Lower lobe of right lung (tissue), 2 donors: ENCODE measurements at regions not wholly inside any gene's neighbourhood (a gene's known extent, or its start where the extent isn't known, plus 50 kb on each side); places are given as distances from the start of the nearest gene placed in this dataset.
"Not testable (repeated sequence)": the region's sequence is repeated elsewhere in the genome, so short reads cannot be mapped to it uniquely, and the experiment has no call there.

Experiments
- ATAC-seq, 2 donors: fragments of 200-7000 bp; cut with Tn5 transposase; one replicate each; pipeline ENCODE4 v1.9.1; 2020 to 2022; ENCODE audit warnings: mild to moderate bottlenecking in 2 of 2, moderate library complexity in 2 of 2
- DNase-seq: peaks from one replicate; pipeline ENCODE4 v3.0.0-alpha.2; 2020
- H3K27ac ChIP-seq: fragments of 200-600 bp; one replicate; pipeline ENCODE4 v1.8.0; 2022
- H3K27me3 ChIP-seq: fragments of 200-600 bp; one replicate; pipeline ENCODE4 v1.8.0; 2022; ENCODE audit warnings: low read depth
- H3K36me3 ChIP-seq: fragments of 200-600 bp; one replicate; pipeline ENCODE4 v1.8.0; 2022; ENCODE audit warnings: mild to moderate bottlenecking
- H3K4me1 ChIP-seq: fragments of 200-600 bp; one replicate; pipeline ENCODE4 v1.8.0; 2022
- H3K4me3 ChIP-seq: fragments of 200-600 bp; one replicate; pipeline ENCODE4 v1.8.0; 2022; ENCODE audit warnings: mild to moderate bottlenecking
- H3K9me3 ChIP-seq: fragments of 200-600 bp; one replicate; pipeline ENCODE4 v1.8.0; 2022
- CTCF ChIP-seq: fragments of 200-600 bp; IDR thresholded peaks from one replicate; pipeline ENCODE4 v1.8.0; 2022; ENCODE audit warnings: antibody characterized with exemption, mild to moderate bottlenecking
- intact Hi-C: fragments of 100-400 bp; cut with DNase I; formaldehyde crosslinking; loops from one replicate; pipeline ENCODE4 v1.11.0; 2022
- donor health status: DM: no; HTN: yes; CAD: no; lungs with severe emphysema.

- ATAC-seq (no peak), DNase-seq (no peak)
- TF ChIP-seq CTCF = no peak
- no peaks in the 10 kb centered on the region for H3K4me1 ChIP-seq
- H3K4me3 ChIP-seq = no peak overlapping the region
- H3K36me3 ChIP-seq = no peaks in the 10 kb centered on the region
- no peaks in the 10 kb centered on the region for H3K27me3 ChIP-seq
- H3K9me3 ChIP-seq = no peaks in the 10 kb centered on the region
- intact Hi-C loops = no loop called here
- H3K27ac ChIP-seq = no peak overlapping the region
Observed at GRCh38 chr7:125427676-125428075, 498.1 kb upstream of the POT1 start.

GRCh38 chr7:125425506-125425905, 495.9 kb upstream of the POT1 start:
- no peaks in the 10 kb centered on the region for H3K36me3 ChIP-seq
- DNase-seq = no peak

GRCh38 chr7:125424721-125425120, 495.1 kb upstream of the POT1 start:
- no peaks in the 10 kb centered on the region for H3K27me3 ChIP-seq
- no peak overlapping the region for H3K4me3 ChIP-seq
- intact Hi-C loops = no loop called here
- ATAC-seq (no peak), DNase-seq (no peak)
- H3K27ac ChIP-seq = no peak overlapping the region
- no peaks in the 10 kb centered on the region for H3K36me3 ChIP-seq
- no peaks in the 10 kb centered on the region for H3K4me1 ChIP-seq
- TF ChIP-seq CTCF = no peak
- H3K9me3 ChIP-seq = no peaks in the 10 kb centered on the region

More at GRCh38 chr7:125425506-125425905, 495.9 kb upstream of the POT1 start:
- intact Hi-C loops = no loop called here
- no peak for TF ChIP-seq CTCF
- Histone ChIP-seq H3K9me3 (no peaks in the 10 kb centered on the region), H3K27me3 (no peaks in the 10 kb centered on the region), H3K4me1 (no peaks in the 10 kb centered on the region), H3K4me3 (no peak overlapping the region), H3K27ac (no peak overlapping the region)
- no peak for ATAC-seq

GRCh38 chr7:125423458-125424155, 494.0 kb upstream of the POT1 start:
- DNase-seq = no peak
- intact Hi-C loops = no loop called here

GRCh38 chr7:125421407-125421806, 491.8 kb upstream of the POT1 start:
- intact Hi-C loops = not testable (repeated sequence)

More at GRCh38 chr7:125423458-125424155, 494.0 kb upstream of the POT1 start:
- Histone ChIP-seq H3K9me3 (no peaks in the 10 kb centered on the region), H3K27me3 (no peaks in the 10 kb centered on the region), H3K36me3 (no peaks in the 10 kb centered on the region), H3K4me1 (no peaks in the 10 kb centered on the region), H3K27ac (no peak overlapping the region), H3K4me3 (no peak overlapping the region)
- no peak for ATAC-seq
- TF ChIP-seq CTCF = no peak

GRCh38 chr7:125412890-125413665, 483.5 kb upstream of the POT1 start:
- intact Hi-C loops = no loop called here
- H3K4me3 ChIP-seq = no peak overlapping the region
- no peaks in the 10 kb centered on the region for H3K36me3 ChIP-seq
- no peak for DNase-seq
- H3K4me1 ChIP-seq = no peaks in the 10 kb centered on the region
- H3K9me3 ChIP-seq = no peaks in the 10 kb centered on the region
- H3K27ac ChIP-seq = no peak overlapping the region
- TF ChIP-seq CTCF = no peak
- H3K27me3 ChIP-seq = no peaks in the 10 kb centered on the region
- ATAC-seq = no peak

More at GRCh38 chr7:125421407-125421806, 491.8 kb upstream of the POT1 start:
- ATAC-seq, H3K27me3 ChIP-seq, H3K27ac ChIP-seq, H3K9me3 ChIP-seq, H3K4me3 ChIP-seq, H3K4me1 ChIP-seq, DNase-seq, H3K36me3 ChIP-seq: not testable (repeated sequence)
